Progenitor cell of endocrine pancreas (in vitro differentiated cells): ENCODE measurements at regions not wholly inside any gene's neighbourhood (a gene's known extent, or its start where the extent isn't known, plus 50 kb on each side); places are given as distances from the start of the nearest gene placed in this dataset.

Experiments
- DNase-seq: peaks from one replicate; pipeline ENCODE4 v3.0.0; 2021; ENCODE audit warnings: low spot score; ENCODE audit not compliant: unreplicated experiment
- H3K27ac Mint-ChIP-seq: 2 replicates; pipeline ENCODE4 v1.8.0; 2021; ENCODE audit warnings: mild to moderate bottlenecking, moderate library complexity, mixed read lengths
- H3K27me3 Mint-ChIP-seq: 2 replicates; pipeline ENCODE4 v1.8.0; 2021; ENCODE audit warnings: mixed read lengths
- H3K36me3 Mint-ChIP-seq: 2 replicates; pipeline ENCODE4 v1.8.0; 2022; ENCODE audit warnings: mixed read lengths; ENCODE audit not compliant: insufficient read depth
- H3K4me1 Mint-ChIP-seq: 2 replicates; pipeline ENCODE4 v1.8.0; 2021; ENCODE audit warnings: low read depth, mixed read lengths
- H3K4me3 Mint-ChIP-seq: 2 replicates; pipeline ENCODE4 v1.8.0; 2021; ENCODE audit warnings: low read depth, mild to moderate bottlenecking, moderate library complexity, mixed read lengths
- H3K9me3 Mint-ChIP-seq: 2 replicates; pipeline ENCODE4 v1.8.0; 2021; ENCODE audit warnings: low read depth, mixed read lengths
- CTCF ChIP-seq: fragments of 200-600 bp; sonication (generic); IDR thresholded peaks from one replicate; pipeline ENCODE4 v1.5.0; 2021; ENCODE audit warnings: antibody characterized with exemption, mild to moderate bottlenecking; ENCODE audit not compliant: unreplicated experiment

GRCh38 chr13:105259426-105259825, 1276.0 kb downstream of the EFNB2 start:
- TF ChIP-seq CTCF = no peak
- Mint-ChIP-seq H3K9me3 (no peaks in the 10 kb centered on the region), H3K27me3 (no peaks in the 10 kb centered on the region), H3K27ac (no peak overlapping the region), H3K4me3 (no peak overlapping the region), H3K4me1 (no peaks in the 10 kb centered on the region), H3K36me3 (no peaks in the 10 kb centered on the region)
- DNase-seq = no peak

- DNase-seq = no peak
- TF ChIP-seq CTCF = no peak
- Mint-ChIP-seq H3K4me3 (no peak overlapping the region), H3K36me3 (no peaks in the 10 kb centered on the region), H3K27ac (no peak overlapping the region), H3K9me3 (no peaks in the 10 kb centered on the region), H3K27me3 (no peaks in the 10 kb centered on the region), H3K4me1 (no peaks in the 10 kb centered on the region)
Measured at GRCh38 chr13:105255472-105255871, 1280.0 kb downstream of the EFNB2 start.

GRCh38 chr13:105251293-105251692, 1284.2 kb downstream of the EFNB2 start:
- Mint-ChIP-seq H3K9me3 (no peaks in the 10 kb centered on the region), H3K4me1 (no peaks in the 10 kb centered on the region), H3K36me3 (no peaks in the 10 kb centered on the region), H3K27ac (no peak overlapping the region), H3K27me3 (no peaks in the 10 kb centered on the region), H3K4me3 (no peak overlapping the region)
- no peak for DNase-seq
- TF ChIP-seq CTCF = no peak

GRCh38 chr13:105247830-105248229, 1287.6 kb downstream of the EFNB2 start:
- Mint-ChIP-seq H3K36me3 (no peaks in the 10 kb centered on the region), H3K4me1 (no peaks in the 10 kb centered on the region), H3K4me3 (no peak overlapping the region), H3K9me3 (peaks cover 4% of the 10 kb centered on the region), H3K27ac (no peak overlapping the region), H3K27me3 (no peaks in the 10 kb centered on the region)
- no peak for DNase-seq
- no peak for TF ChIP-seq CTCF

- Mint-ChIP-seq H3K27ac (no peak overlapping the region), H3K4me1 (no peaks in the 10 kb centered on the region), H3K4me3 (no peak overlapping the region), H3K9me3 (peaks cover 8% of the 10 kb centered on the region), H3K36me3 (no peaks in the 10 kb centered on the region), H3K27me3 (no peaks in the 10 kb centered on the region)
- no peak for TF ChIP-seq CTCF
- DNase-seq = no peak
Measured at GRCh38 chr13:105240371-105240770, 1295.1 kb downstream of the EFNB2 start.
